ENCODE measurements at regions not wholly inside any gene's neighbourhood (a gene's known extent, or its start where the extent isn't known, plus 50 kb on each side); places are given as distances from the start of the nearest gene placed in this dataset.
A peak's percentile ranks its signal among the peaks of the same experiment; 100 is the strongest.

DNA sequence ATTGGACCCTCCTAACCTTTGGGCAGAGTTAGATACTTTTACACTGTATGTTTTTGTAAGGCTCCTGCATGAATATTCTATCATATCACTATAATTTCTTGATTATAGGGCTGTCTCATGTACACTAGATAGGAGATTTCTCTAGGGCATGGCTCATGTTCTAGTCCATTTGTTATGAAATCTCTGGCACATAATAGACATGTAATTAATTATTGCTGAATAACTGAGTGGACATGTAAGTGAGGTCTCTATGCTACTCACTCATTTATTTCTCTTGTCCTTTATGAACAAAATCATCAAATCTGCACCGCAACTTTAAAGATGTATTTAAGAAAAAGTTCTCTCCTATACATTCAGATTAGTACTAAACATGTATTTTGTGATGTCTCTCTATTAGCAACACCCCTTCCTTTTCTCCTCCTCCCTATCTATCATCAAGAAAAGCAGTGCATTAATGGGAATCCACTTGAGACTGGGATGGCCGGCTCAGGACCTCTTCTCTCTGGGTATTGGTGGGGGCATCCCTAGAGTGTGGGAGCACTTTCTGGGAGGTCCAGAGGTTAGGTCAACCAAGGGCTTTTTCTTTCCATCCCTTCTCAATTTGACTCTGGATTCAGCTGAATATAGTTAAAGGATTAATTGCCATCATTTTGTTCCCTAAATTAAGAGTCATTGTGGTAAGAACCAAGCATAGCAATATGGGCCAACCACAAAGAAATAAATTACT lies 168.0 kb upstream of the HMGA2 start:
- Histone ChIP-seq H3K27me3 (ENCODE audit: insufficient read depth, poor library complexity, severe bottlenecking) (peaks cover 4% of the 10 kb centered on the region), H3K27ac (replicated peaks) (no peak overlapping the region), H3K4me3 (replicated peaks; ENCODE audit: insufficient read depth, low read length) (no peak overlapping the region)
- TF ChIP-seq SPI1 (IDR thresholded peaks at IDR 0.05; ENCODE audit: borderline replicate concordance, low read depth) (no peak), GABPA (IDR thresholded peaks at IDR 0.05; ENCODE audit: low read depth) (no peak), POLR2AphosphoS5 (IDR thresholded peaks at IDR 0.05; ENCODE audit: low read depth) (no peak)
- TF ChIP-seq, protein P1, sequence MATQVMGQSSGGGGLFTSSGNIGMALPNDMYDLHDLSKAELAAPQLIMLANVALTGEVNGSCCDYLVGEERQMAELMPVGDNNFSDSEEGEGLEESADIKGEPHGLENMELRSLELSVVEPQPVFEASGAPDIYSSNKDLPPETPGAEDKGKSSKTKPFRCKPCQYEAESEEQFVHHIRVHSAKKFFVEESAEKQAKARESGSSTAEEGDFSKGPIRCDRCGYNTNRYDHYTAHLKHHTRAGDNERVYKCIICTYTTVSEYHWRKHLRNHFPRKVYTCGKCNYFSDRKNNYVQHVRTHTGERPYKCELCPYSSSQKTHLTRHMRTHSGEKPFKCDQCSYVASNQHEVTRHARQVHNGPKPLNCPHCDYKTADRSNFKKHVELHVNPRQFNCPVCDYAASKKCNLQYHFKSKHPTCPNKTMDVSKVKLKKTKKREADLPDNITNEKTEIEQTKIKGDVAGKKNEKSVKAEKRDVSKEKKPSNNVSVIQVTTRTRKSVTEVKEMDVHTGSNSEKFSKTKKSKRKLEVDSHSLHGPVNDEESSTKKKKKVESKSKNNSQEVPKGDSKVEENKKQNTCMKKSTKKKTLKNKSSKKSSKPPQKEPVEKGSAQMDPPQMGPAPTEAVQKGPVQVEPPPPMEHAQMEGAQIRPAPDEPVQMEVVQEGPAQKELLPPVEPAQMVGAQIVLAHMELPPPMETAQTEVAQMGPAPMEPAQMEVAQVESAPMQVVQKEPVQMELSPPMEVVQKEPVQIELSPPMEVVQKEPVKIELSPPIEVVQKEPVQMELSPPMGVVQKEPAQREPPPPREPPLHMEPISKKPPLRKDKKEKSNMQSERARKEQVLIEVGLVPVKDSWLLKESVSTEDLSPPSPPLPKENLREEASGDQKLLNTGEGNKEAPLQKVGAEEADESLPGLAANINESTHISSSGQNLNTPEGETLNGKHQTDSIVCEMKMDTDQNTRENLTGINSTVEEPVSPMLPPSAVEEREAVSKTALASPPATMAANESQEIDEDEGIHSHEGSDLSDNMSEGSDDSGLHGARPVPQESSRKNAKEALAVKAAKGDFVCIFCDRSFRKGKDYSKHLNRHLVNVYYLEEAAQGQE (IDR thresholded peaks at IDR 0.05; ENCODE audit: insufficient replicate concordance, low read depth), result no peak
- TF ChIP-seq, protein P2, sequence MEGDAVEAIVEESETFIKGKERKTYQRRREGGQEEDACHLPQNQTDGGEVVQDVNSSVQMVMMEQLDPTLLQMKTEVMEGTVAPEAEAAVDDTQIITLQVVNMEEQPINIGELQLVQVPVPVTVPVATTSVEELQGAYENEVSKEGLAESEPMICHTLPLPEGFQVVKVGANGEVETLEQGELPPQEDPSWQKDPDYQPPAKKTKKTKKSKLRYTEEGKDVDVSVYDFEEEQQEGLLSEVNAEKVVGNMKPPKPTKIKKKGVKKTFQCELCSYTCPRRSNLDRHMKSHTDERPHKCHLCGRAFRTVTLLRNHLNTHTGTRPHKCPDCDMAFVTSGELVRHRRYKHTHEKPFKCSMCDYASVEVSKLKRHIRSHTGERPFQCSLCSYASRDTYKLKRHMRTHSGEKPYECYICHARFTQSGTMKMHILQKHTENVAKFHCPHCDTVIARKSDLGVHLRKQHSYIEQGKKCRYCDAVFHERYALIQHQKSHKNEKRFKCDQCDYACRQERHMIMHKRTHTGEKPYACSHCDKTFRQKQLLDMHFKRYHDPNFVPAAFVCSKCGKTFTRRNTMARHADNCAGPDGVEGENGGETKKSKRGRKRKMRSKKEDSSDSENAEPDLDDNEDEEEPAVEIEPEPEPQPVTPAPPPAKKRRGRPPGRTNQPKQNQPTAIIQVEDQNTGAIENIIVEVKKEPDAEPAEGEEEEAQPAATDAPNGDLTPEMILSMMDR (IDR thresholded peaks at IDR 0.05; ENCODE audit: insufficient read depth, low read length), result no peak
- DNase-seq (ENCODE audit: low read depth in 1 of 2, low spot score in 1 of 2), result no peak

DNA sequence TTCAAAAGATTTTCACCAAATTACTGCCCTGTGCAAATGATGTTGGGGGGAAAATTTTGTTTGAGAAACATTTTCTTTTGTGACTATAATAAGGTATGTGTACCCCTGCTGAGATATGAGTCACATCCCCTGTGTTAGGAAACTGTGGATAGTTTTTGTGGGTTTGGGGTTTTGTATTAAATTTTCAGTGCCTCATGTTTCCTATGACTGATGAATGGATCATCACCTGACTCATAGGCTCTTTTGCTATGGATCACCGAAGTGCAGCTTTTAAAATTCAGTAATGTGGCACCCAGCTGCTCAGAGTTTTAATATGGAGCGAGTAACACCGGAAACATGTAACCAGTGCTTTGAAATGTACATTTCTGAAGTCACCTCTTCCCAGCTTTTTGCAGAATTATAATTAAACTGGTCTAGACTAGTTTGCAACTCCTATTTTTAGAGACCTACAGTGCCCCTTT lies 167.4 kb upstream of the HMGA2 start:
- Histone ChIP-seq H3K27me3 (ENCODE audit: insufficient read depth, poor library complexity, severe bottlenecking) (peaks cover 4% of the 10 kb centered on the region), H3K27ac (replicated peaks) (no peak overlapping the region), H3K4me3 (replicated peaks; ENCODE audit: insufficient read depth, low read length) (no peak overlapping the region)
- TF ChIP-seq, protein P1 (IDR thresholded peaks at IDR 0.05; ENCODE audit: insufficient replicate concordance, low read depth), result no peak
- TF ChIP-seq, protein P2 (IDR thresholded peaks at IDR 0.05; ENCODE audit: insufficient read depth, low read length), result no peak
- peak in 1 of 2 experiments; percentile 29 for DNase-seq (ENCODE audit: low read depth in 1 of 2, low spot score in 1 of 2)

DNA sequence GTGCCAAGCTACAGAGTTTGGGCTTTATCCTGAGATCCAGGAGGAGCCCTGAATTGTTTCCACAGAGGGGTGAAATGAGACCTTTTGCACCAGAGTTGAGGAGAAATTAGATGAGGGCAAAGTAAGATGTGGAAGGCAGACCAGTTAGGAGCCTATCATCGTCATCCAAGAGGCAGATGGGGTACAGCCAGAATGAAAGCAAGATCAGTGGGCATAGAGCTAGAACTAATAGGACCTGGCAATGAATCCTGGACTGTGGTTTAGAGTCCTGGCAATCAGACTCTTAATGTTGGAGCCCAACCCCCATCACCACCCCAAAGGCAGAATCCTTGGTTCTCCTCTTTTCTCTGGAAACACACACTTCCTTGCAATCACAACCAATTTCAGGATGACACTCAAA lies 166.6 kb upstream of the HMGA2 start:
- Histone ChIP-seq H3K27ac (replicated peaks) (no peak overlapping the region), H3K4me3 (replicated peaks; ENCODE audit: insufficient read depth, low read length) (no peak overlapping the region), H3K27me3 (ENCODE audit: insufficient read depth, poor library complexity, severe bottlenecking) (peaks cover 4% of the 10 kb centered on the region)
- DNase-seq (ENCODE audit: low read depth in 1 of 2, low spot score in 1 of 2), result no peak
- TF ChIP-seq, protein P1 (IDR thresholded peaks at IDR 0.05; ENCODE audit: insufficient replicate concordance, low read depth), result no peak
- TF ChIP-seq, protein P2 (IDR thresholded peaks at IDR 0.05; ENCODE audit: insufficient read depth, low read length), result no peak
- TF ChIP-seq POLR2AphosphoS5 (IDR thresholded peaks at IDR 0.05; ENCODE audit: low read depth), result no peak
- no peak for TF ChIP-seq GABPA (IDR thresholded peaks at IDR 0.05; ENCODE audit: low read depth)
- TF ChIP-seq SPI1 (IDR thresholded peaks at IDR 0.05; ENCODE audit: borderline replicate concordance, low read depth), result no peak

Measured in HL-60 (cell line).